ENCODE measurements at regions not wholly inside any gene's neighbourhood (a gene's known extent, or its start where the extent isn't known, plus 50 kb on each side); places are given as distances from the start of the nearest gene placed in this dataset.

GRCh38 chr6:93789532-93789931 is 370.2 kb upstream of the EPHA7 start:
- TF ChIP-seq CTCF (optimal IDR thresholded peaks at IDR 0.05 in 1 of 3, IDR thresholded peaks at IDR 0.05 in 1 of 3, conservative IDR thresholded peaks at IDR 0.05 in 1 of 3; ENCODE audit: extremely low read depth in 1 of 3, insufficient read depth in 2 of 3, low read length in 3 of 3) (no peak), EZH2 (IDR thresholded peaks at IDR 0.05; ENCODE audit: low read length) (no peak)
